A549 (cell line): ENCODE measurements at regions not wholly inside any gene's neighbourhood (a gene's known extent, or its start where the extent isn't known, plus 50 kb on each side); places are given as distances from the start of the nearest gene placed in this dataset.

Experiments
- ATAC-seq, 2 experiments: fragments of 200-7000 bp in 1 of 2; fragments of >200 bp in 1 of 2; cut with Nextera tagmentation in 1 of 2; cut with Tn5 transposase in 1 of 2; 3 replicates each; pipeline versions ENCODE4 v1.8.0 to v1.9.1; 2018 to 2020; ENCODE audit warnings: mild to moderate bottlenecking in 1 of 2, moderate library complexity in 1 of 2
- CTCF ChIA-PET: fragments of 300-600 bp; sonication (Branson Sonifier 250); formaldehyde crosslinking; extraction: SDS; loops from one replicate; lab custom pipeline; 2021; ENCODE audit warnings: antibody characterized with exemption, inconsistent platforms; lab: Yijun Ruan, JAX
- POLR2A ChIA-PET: fragments of 350-600 bp; formaldehyde crosslinking; extraction: SDS; loops from one replicate; lab custom pipeline; 2021; ENCODE audit warnings: antibody characterized with exemption, inconsistent platforms; lab: Yijun Ruan, JAX
- DNase-seq, 2 experiments: peaks; one replicate each; pipeline versions ENCODE4 v3.0.0 to v3.0.0-alpha.2; 2011 to 2016; ENCODE audit warnings: low read depth in 1 of 2, low spot score in 1 of 2
- FAIRE-seq: peaks from 2 replicates; lab custom pipeline; 2011; peaks lifted over from hg19 to GRCh38; lab: Jason Lieb, UNC
- H3K27ac ChIP-seq, 2 experiments: fragments of >200 bp; sonication (Bioruptor Twin); formaldehyde crosslinking; 3 replicates each; pipeline ENCODE4 v1.5.1; 2016 to 2017
- H3K4me1 ChIP-seq: fragments of >200 bp; sonication (Bioruptor Twin); formaldehyde crosslinking; 3 replicates; pipeline ENCODE4 v1.6.1; 2016
- H3K4me2 ChIP-seq: fragments of >200 bp; sonication (Bioruptor Twin); formaldehyde crosslinking; 3 replicates; pipeline ENCODE4 v1.6.1; 2016
- H3K4me3 ChIP-seq: fragments of >200 bp; sonication (Bioruptor Twin); formaldehyde crosslinking; 3 replicates; pipeline ENCODE4 v1.5.1; 2016
- H3K9me3 ChIP-seq: fragments of >200 bp; sonication (Bioruptor Twin); formaldehyde crosslinking; 3 replicates; pipeline ENCODE4 v1.6.1; 2016
- CBX2 ChIP-seq: fragments of 200-600 bp; sonication (generic); IDR thresholded peaks from 2 replicates; pipeline ENCODE4 v1.6.1; 2016; ENCODE audit warnings: low read depth, mild to moderate bottlenecking, borderline replicate concordance
- CBX8 ChIP-seq: fragments of 200-600 bp; sonication (generic); IDR thresholded peaks from 2 replicates; pipeline ENCODE4 v1.6.1; 2016
- CHD2 ChIP-seq: fragments of 150-350 bp; IDR thresholded peaks from 2 replicates; pipeline ENCODE4 v1.6.1; 2014; ENCODE audit warnings: low read length; ENCODE audit not compliant: partially characterized antibody
- EP300 ChIP-seq, 2 experiments: fragments of >200 bp; sonication (Bioruptor Twin); formaldehyde crosslinking; IDR thresholded peaks; 2 replicates in 1 of 2; 3 replicates in 1 of 2; pipeline ENCODE4 v1.6.1; 2016 to 2017
- HDAC2 ChIP-seq: fragments of 200-600 bp; sonication (generic); IDR thresholded peaks from 2 replicates; pipeline ENCODE4 v1.6.1; 2016
- HEYL ChIP-seq: fragments of 250-450 bp; sonication (Bioruptor Pico); IDR thresholded peaks from 2 replicates; pipeline ENCODE4 v1.8.0; 2021; ENCODE audit warnings: mild to moderate bottlenecking, moderate library complexity
- HOXB13 ChIP-seq: fragments of 250-450 bp; sonication (Bioruptor Pico); IDR thresholded peaks from 2 replicates; pipeline ENCODE4 v1.5.0; 2020; ENCODE audit warnings: low read depth, mild to moderate bottlenecking, moderate library complexity
- HOXB5 ChIP-seq: fragments of 250-450 bp; sonication (Bioruptor Pico); IDR thresholded peaks from 2 replicates; pipeline ENCODE4 v1.5.0; 2020; ENCODE audit warnings: mild to moderate bottlenecking, moderate library complexity
- JUNB ChIP-seq: fragments of >200 bp; sonication (Bioruptor Twin); formaldehyde crosslinking; IDR thresholded peaks from 2 replicates; pipeline ENCODE4 v1.6.1; 2016
- MAFK ChIP-seq: fragments of 450-650 bp; IDR thresholded peaks from 2 replicates; pipeline ENCODE4 v1.6.1; 2014; ENCODE audit not compliant: partially characterized antibody
- NFE2L2 ChIP-seq: fragments of 150-350 bp; conservative IDR thresholded peaks from 2 replicates; pipeline ENCODE4 v1.6.1; 2014; ENCODE audit warnings: low read length
- RAD21 ChIP-seq, 2 experiments: fragments of >200 bp in 1 of 2; sonication (Bioruptor Twin) in 1 of 2; formaldehyde crosslinking in 1 of 2; IDR thresholded peaks in 1 of 2; conservative IDR thresholded peaks in 1 of 2; 2 replicates in 1 of 2; 3 replicates in 1 of 2; pipeline ENCODE4 v1.6.1; 2012 to 2018; ENCODE audit warnings: inconsistent platforms in 1 of 2
- RARB ChIP-seq: fragments of 250-450 bp; sonication (Bioruptor Pico); IDR thresholded peaks from 2 replicates; pipeline ENCODE4 v1.8.0; 2021; ENCODE audit warnings: mild to moderate bottlenecking, moderate library complexity
- SREBF2 ChIP-seq: fragments of 450-650 bp; IDR thresholded peaks from 2 replicates; pipeline ENCODE4 v1.6.1; 2014; ENCODE audit warnings: mild to moderate bottlenecking, moderate library complexity
- TP53 ChIP-seq: fragments of 250-450 bp; sonication (Bioruptor Pico); IDR thresholded peaks from 2 replicates; pipeline ENCODE4 v1.5.0; 2021; ENCODE audit warnings: mild to moderate bottlenecking, moderate library complexity
- ZC3H11A ChIP-seq: fragments of 450-650 bp; IDR thresholded peaks from 2 replicates; pipeline ENCODE4 v1.6.1; 2014; ENCODE audit warnings: antibody characterized with exemption, mild to moderate bottlenecking
- ZNF302 ChIP-seq: fragments of 250-450 bp; sonication (Bioruptor Pico); IDR thresholded peaks from 2 replicates; pipeline ENCODE4 v1.9.0; 2021; ENCODE audit warnings: inconsistent platforms, mild to moderate bottlenecking, moderate library complexity
- WGBS: methylation state at CpG from one replicate; pipeline ENCODE4 v1.1.6; 2017; ENCODE audit errors: missing lambda C conversion rate; 5-methylcytosine and 5-hydroxymethylcytosine counted together
- TF ChIP-seq, protein P1 (sequence below): fragments of >200 bp; sonication (Bioruptor Twin); formaldehyde crosslinking; IDR thresholded peaks from 2 replicates; pipeline ENCODE4 v1.6.1; 2016
- TF ChIP-seq, protein P2 (sequence below): fragments of 250-450 bp; sonication (Bioruptor Pico); IDR thresholded peaks from 2 replicates; pipeline ENCODE4 v1.5.0; 2020; ENCODE audit warnings: low read depth, mild to moderate bottlenecking, moderate library complexity
- TF ChIP-seq, protein P3 (sequence below): IDR thresholded peaks from 2 replicates; pipeline ENCODE4 v1.6.1; 2012
- TF ChIP-seq, protein P4 (sequence below): fragments of 250-450 bp; sonication (Bioruptor Pico); IDR thresholded peaks from 2 replicates; pipeline ENCODE4 v1.5.0; 2021; ENCODE audit warnings: mild to moderate bottlenecking, moderate library complexity, borderline replicate concordance
- TF ChIP-seq, protein P5 (sequence below): fragments of 200-600 bp; sonication (generic); IDR thresholded peaks from 2 replicates; pipeline ENCODE4 v1.6.1; 2016; ENCODE audit warnings: antibody characterized with exemption, mild to moderate bottlenecking, moderate library complexity
- TF ChIP-seq, protein P6 (sequence below): fragments of 150-350 bp; IDR thresholded peaks from 2 replicates; pipeline ENCODE4 v1.6.1; 2014; ENCODE audit warnings: low read depth, mild to moderate bottlenecking, low read length

DNA sequence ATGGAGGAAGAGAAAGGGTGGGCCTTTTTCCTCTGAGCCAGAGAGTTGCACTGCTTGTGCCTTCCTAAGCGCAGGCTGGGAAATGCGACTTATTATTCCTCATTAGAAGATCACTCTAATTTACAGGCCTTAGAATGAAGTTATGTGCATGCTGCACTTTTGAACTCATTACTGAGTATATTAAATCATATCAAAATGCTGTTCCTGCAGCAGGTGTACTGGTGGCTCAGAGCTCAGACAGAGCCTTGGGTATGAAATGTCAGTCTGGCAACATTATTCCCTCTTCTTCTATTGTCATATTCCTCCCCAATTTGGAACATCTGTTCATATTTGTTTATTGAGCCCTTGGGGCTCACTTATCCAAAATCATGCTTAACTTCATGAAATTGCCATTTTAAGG, 85.5 kb downstream of the ADCYAP1 start:
- no peak for ATAC-seq
- 50% methylated on average over 2 of the region's 2 CpGs for WGBS
- POLR2A ChIA-PET, result no interaction called here

DNA sequence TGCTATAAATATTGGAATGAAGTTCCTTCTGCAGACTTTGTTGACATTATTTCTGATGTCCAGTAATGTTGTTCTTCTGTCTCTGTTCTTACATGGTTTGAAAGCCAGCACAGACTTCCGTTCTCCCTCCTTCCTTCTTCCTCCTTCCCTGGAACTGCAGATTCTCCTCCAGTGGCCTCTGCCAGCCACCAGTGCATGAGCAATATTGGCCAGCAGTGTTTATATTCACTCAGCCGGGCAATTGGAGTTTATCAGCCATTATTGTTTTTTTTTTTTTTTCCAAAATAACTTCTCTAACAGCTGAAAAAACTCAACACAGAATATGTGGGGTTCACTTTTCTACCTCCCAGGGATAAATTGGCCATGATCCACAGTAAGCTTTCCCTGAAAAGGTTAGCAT, 86.8 kb downstream of the ADCYAP1 start:
- no peak for FAIRE-seq
- CTCF ChIA-PET, result no interaction called here

More for the DNA sequence above, 85.5 kb downstream of the ADCYAP1 start:
- H3K4me3 ChIP-seq, result no peak overlapping the region
- DNase-seq (no peak), FAIRE-seq (no peak)
- TF ChIP-seq, protein P1, sequence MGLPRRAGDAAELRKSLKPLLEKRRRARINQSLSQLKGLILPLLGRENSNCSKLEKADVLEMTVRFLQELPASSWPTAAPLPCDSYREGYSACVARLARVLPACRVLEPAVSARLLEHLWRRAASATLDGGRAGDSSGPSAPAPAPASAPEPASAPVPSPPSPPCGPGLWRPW, result no peak
- no peak for TF ChIP-seq TP53 (CRISPR knock-in tag)
- TF ChIP-seq SREBF2, result no peak
- TF ChIP-seq CBX2, result no peak
- TF ChIP-seq ZNF302, result no peak
- TF ChIP-seq RARB, result no peak
- TF ChIP-seq MAFK, result no peak
- TF ChIP-seq HOXB13 (CRISPR knock-in tag), result no peak
- no peak for TF ChIP-seq CHD2
- TF ChIP-seq, protein P2, sequence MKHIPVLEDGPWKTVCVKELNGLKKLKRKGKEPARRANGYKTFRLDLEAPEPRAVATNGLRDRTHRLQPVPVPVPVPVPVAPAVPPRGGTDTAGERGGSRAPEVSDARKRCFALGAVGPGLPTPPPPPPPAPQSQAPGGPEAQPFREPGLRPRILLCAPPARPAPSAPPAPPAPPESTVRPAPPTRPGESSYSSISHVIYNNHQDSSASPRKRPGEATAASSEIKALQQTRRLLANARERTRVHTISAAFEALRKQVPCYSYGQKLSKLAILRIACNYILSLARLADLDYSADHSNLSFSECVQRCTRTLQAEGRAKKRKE (CRISPR knock-in tag), result no peak
- TF ChIP-seq HOXB5 (CRISPR knock-in tag), result no peak
- no peak overlapping the region for H3K27ac ChIP-seq
- CTCF ChIA-PET, result interaction anchor here (0.9 kb wide), 1 partner anchor 24 kb away, joined by 3 read pairs; no protein-coding TSS in a partner anchor
- no peaks in the 10 kb centered on the region for H3K9me3 ChIP-seq
- H3K4me2 ChIP-seq, result no peak overlapping the region
- no peaks in the 10 kb centered on the region for H3K4me1 ChIP-seq

More for the DNA sequence above, 86.8 kb downstream of the ADCYAP1 start:
- Histone ChIP-seq H3K4me3 (no peak overlapping the region), H3K4me1 (no peaks in the 10 kb centered on the region), H3K27ac (no peak overlapping the region), H3K9me3 (no peaks in the 10 kb centered on the region), H3K4me2 (no peak overlapping the region)
- POLR2A ChIA-PET, result no interaction called here
- TF ChIP-seq ZNF302 (no peak), HEYL (CRISPR knock-in tag) (no peak), NFE2L2 (no peak), RAD21 (conservative IDR thresholded peaks at IDR 0.05 in 1 of 2, IDR thresholded peaks at IDR 0.05 in 1 of 2) (no peak), EP300 (IDR thresholded peaks at IDR 0.05) (no peak), HDAC2 (no peak), ZC3H11A (no peak), CBX2 (no peak), JUNB (no peak), TP53 (CRISPR knock-in tag) (no peak), CBX8 (no peak)
- TF ChIP-seq, protein P3, sequence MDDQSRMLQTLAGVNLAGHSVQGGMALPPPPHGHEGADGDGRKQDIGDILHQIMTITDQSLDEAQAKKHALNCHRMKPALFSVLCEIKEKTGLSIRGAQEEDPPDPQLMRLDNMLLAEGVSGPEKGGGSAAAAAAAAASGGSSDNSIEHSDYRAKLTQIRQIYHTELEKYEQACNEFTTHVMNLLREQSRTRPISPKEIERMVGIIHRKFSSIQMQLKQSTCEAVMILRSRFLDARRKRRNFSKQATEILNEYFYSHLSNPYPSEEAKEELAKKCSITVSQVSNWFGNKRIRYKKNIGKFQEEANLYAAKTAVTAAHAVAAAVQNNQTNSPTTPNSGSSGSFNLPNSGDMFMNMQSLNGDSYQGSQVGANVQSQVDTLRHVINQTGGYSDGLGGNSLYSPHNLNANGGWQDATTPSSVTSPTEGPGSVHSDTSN, result no peak
- TF ChIP-seq, protein P4, sequence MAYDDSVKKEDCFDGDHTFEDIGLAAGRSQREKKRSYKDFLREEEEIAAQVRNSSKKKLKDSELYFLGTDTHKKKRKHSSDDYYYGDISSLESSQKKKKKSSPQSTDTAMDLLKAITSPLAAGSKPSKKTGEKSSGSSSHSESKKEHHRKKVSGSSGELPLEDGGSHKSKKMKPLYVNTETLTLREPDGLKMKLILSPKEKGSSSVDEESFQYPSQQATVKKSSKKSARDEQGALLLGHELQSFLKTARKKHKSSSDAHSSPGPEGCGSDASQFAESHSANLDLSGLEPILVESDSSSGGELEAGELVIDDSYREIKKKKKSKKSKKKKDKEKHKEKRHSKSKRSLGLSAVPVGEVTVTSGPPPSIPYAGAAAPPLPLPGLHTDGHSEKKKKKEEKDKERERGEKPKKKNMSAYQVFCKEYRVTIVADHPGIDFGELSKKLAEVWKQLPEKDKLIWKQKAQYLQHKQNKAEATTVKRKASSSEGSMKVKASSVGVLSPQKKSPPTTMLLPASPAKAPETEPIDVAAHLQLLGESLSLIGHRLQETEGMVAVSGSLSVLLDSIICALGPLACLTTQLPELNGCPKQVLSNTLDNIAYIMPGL, result no peak
- TF ChIP-seq, protein P5, sequence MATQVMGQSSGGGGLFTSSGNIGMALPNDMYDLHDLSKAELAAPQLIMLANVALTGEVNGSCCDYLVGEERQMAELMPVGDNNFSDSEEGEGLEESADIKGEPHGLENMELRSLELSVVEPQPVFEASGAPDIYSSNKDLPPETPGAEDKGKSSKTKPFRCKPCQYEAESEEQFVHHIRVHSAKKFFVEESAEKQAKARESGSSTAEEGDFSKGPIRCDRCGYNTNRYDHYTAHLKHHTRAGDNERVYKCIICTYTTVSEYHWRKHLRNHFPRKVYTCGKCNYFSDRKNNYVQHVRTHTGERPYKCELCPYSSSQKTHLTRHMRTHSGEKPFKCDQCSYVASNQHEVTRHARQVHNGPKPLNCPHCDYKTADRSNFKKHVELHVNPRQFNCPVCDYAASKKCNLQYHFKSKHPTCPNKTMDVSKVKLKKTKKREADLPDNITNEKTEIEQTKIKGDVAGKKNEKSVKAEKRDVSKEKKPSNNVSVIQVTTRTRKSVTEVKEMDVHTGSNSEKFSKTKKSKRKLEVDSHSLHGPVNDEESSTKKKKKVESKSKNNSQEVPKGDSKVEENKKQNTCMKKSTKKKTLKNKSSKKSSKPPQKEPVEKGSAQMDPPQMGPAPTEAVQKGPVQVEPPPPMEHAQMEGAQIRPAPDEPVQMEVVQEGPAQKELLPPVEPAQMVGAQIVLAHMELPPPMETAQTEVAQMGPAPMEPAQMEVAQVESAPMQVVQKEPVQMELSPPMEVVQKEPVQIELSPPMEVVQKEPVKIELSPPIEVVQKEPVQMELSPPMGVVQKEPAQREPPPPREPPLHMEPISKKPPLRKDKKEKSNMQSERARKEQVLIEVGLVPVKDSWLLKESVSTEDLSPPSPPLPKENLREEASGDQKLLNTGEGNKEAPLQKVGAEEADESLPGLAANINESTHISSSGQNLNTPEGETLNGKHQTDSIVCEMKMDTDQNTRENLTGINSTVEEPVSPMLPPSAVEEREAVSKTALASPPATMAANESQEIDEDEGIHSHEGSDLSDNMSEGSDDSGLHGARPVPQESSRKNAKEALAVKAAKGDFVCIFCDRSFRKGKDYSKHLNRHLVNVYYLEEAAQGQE, result no peak
- TF ChIP-seq, protein P6, sequence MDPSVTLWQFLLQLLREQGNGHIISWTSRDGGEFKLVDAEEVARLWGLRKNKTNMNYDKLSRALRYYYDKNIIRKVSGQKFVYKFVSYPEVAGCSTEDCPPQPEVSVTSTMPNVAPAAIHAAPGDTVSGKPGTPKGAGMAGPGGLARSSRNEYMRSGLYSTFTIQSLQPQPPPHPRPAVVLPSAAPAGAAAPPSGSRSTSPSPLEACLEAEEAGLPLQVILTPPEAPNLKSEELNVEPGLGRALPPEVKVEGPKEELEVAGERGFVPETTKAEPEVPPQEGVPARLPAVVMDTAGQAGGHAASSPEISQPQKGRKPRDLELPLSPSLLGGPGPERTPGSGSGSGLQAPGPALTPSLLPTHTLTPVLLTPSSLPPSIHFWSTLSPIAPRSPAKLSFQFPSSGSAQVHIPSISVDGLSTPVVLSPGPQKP, result no peak
- DNase-seq (no peak), ATAC-seq (no peak)
- WGBS, result 8% methylated on average over 2 of the region's 2 CpGs
